Posterior cingulate gyrus (tissue), 11 donors: ENCODE measurements at regions not wholly inside any gene's neighbourhood (a gene's known extent, or its start where the extent isn't known, plus 50 kb on each side); places are given as distances from the start of the nearest gene placed in this dataset.
A peak's percentile ranks its signal among the peaks of the same experiment; 100 is the strongest.

Experiments
- DNase-seq, 10 donors: peaks; one replicate each; pipeline versions ENCODE4 v3.0.0 to v3.0.0-alpha.2; 2020 to 2021; ENCODE audit warnings: mixed read lengths in 3 of 10
- intact Hi-C: fragments of 100-400 bp; cut with DNase I; formaldehyde crosslinking; loops from one replicate; pipeline ENCODE4 v1.15.1; 2023

DNA sequence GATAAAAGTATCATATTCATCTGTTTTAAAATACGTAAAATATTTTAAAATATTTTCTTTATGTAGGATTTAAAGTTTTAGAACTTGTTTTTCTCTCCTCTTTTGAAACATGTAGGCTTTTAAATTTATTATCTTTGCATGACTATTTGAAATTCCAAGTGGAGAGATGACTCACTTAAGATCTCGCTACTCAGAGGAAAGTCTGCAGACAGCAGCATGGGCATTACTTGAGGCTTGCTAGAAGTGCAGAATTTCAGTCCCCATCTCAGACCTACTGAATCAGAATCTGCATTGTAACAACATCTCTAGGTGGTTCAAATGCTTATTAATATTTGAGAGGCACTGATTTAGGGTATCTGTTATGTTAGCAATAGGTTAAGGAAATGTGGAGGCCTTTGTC, 225.7 kb upstream of the ARX start:
- no peak for DNase-seq
- intact Hi-C loops: no loop called here

DNA sequence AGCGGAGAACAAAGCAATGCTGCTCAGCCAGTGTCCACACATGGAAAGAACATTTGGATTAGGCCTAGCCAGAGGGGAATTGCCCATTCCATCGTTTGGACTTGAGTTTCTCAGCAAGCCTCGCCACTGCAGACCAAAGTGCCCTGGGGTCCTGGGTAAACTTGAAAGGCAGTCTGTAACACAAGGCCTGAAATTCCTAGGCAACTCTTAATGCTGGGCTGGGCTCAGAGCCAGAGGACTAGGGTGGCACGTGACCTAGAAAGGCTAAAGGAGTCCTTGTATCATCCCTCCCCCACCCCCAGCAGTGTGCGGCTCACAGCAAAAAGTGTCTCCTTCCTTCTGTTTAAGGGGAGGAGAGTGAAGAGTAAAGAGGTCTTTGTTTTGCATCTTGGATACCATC, 210.4 kb upstream of the ARX start:
- intact Hi-C loops: no loop called here

DNA sequence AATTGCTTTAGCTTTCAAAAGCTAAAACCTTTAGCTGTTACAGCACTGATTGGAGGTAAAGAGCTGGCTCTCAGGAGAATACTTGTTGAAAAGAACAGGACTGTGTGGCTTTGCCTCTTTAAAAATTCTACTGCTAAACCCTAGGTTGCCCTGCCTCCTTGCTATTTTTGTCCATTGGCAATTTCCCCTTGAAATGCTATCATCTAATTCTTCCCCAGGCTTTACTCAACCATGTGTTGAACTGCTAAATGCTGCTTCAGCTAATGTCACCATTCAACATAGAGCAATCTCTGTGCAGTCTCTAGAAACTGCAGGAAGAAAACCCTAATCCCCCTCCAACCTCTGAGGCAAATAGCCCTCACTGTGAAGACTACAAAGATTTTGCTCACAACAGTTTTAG, 203.7 kb upstream of the ARX start:
- DNase-seq: no peak
- intact Hi-C loops: no loop called here

More for the DNA sequence above, 210.4 kb upstream of the ARX start:
- no peak for DNase-seq

DNA sequence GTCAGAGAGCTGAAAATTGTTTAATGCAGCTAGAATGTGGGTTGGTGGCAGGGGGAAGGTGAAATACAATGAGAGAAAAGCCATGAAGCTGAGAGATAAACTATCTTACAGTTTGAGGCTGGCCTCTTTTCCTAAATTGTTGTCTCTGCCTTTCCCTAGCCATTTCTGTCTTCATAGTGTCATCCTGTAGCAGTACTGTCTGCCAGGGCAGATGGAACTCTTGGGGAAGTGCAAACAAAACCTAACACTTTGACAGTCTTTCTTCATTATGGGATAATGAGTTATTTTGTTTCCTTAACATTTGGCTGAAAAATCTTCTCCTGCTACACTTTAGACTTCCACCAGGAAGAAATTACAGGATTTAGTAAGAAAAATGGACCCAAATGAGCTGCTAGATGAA, 197.8 kb upstream of the ARX start:
- DNase-seq: no peak
- intact Hi-C loops: no loop called here

DNA sequence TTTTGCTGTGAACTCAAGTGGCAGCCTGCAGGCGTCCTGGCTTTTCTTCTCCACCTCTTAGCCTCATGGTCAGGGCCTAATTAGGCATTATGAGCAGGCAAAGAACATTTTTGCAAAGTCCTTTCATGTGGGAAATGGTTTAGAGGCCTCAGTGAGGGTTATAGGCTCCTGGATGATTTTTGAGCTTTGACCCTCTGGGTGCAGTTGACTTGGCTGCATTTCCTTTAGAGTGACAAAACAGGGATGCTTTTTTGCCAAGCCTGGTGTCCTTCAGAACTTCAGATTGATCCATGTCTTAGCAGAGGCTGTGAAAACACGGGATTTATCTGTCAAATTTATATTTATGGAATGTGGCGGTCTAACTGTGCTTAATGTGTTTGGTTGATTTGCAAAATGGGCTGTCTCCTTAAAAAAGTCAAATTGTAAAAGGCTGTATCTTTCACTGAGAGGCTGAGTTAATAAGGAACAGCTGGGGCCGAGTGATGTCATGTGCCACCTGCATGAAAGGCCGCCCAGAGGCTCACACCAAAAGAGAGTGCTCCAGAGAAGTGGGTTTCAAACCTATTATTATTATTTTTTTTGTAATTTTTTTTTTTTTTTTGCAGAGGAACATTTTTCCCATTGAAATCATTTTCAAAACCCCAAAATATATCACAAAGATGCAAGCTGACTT, 192.2 kb upstream of the ARX start:
- DNase-seq: no peak
- intact Hi-C loops: no loop called here

DNA sequence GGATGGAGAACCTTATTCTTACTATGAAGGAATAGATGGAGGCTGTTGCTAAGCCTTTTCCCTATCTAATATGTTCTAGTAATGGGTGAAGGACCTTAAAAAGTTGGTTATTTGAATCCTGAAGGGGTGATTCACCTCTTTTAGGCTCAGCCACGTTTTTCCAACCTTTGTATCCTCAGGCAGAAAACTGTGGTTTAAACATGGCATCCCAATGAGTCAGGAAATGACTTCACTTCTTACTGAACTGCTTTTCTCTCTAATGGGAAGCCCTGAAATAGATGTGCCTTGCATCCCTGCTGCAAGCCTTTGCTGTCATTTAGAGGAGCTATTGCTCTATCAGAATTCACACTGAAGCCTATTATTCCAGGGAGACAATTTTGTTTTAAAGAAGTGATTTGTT, 191.0 kb upstream of the ARX start:
- no peak for DNase-seq
- intact Hi-C loops: no loop called here

DNA sequence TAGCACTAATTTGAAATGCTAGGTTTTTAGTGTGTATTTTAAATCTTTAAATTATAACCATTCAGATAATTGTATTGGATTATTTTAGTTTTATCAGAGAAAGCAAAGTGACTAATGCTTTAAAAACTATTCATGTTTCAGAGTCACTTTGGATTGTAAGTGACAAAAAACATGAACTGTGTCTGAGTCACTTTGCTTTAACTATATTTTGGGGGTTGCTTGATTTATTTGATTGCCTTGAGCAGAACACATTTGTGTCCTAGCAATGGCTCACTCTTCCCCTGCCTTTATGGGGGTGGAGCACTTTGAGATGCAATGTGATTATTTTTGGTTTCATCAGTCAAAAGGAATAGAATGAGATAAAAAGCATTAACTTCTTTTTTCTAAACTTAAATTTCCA, 188.4 kb upstream of the ARX start:
- intact Hi-C loops: no loop called here
- DNase-seq: no peak

DNA sequence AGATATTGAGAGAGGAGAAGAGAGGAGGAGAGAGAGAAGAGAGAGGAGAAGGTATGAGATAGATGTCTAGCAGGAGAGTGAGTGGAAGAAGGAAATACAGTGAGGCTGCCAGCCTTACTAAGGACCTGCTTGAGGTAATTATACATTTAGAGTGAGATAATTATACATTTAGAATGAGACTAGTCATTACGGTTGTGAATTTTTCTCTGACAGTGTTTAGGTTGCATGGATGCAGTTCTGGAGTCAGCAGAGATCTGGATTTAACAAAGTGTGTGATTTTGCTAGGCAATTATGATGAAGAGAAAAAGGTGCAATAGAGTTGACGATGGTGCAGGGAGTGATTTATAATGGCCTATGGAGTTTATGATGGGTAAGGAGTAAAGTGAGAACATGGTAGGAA, 187.1 kb upstream of the ARX start:
- intact Hi-C loops: no loop called here
- no peak for DNase-seq

DNA sequence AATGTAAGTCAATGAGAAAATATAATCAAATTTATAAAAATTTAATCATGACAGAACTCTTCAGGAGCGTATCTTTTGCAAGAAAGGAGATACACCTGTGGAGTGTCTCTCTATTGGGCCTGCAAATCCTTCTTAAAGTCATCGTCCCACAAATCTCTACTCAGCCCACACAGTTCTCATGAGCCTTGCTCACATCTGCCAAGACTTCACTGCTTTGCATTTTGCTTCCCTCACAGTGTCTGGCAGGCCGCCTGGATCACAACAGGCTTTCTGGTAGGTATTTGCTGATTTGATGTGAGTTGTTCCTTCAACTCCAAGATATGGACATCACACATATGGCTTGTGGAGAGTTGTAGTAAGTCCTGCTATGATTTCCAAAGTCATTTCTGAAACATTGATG, 183.1 kb upstream of the ARX start:
- intact Hi-C loops: no loop called here
- DNase-seq: peak in 9 of 10 donors; percentile 10 to 89 (median 44)

DNA sequence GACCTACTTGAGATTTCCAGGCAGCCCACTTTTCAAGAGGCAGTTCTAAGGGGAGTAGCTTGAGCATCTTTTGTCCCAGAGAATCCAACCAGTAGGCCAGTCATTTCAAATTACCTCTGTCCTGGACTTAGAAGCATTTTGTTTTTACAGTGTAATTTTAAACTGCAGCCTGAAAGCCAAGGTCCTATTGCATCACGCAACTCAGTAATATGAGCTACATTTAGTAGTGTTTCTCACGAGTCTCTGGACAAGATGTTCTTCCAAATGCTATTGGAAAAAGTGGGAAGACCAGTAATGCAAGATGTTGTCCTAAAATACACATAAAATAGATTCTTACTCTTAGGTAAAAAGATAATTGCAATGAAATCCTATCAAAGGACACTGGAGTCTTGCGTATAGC, 182.5 kb upstream of the ARX start:
- DNase-seq: no peak
- intact Hi-C loops: no loop called here

DNA sequence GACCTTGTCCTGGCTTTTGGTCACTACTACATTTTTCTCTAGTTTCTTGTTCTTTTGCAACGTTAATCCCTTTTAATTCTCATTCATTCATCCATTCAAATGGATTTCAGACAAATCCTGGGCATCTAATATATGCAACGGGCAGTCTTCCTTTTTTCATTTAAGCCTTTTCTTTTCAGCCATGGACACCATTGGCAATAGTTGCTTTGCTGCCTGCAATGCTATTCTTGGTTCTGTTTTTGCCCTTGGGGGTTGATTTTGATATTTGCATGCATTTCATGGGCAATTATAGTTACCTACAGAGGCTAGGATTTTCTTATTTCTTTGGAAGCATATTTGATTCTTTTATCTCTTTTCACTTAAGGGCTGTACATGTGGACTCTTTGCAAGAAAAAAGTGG, 180.5 kb upstream of the ARX start:
- no peak for DNase-seq
- intact Hi-C loops: no loop called here

DNA sequence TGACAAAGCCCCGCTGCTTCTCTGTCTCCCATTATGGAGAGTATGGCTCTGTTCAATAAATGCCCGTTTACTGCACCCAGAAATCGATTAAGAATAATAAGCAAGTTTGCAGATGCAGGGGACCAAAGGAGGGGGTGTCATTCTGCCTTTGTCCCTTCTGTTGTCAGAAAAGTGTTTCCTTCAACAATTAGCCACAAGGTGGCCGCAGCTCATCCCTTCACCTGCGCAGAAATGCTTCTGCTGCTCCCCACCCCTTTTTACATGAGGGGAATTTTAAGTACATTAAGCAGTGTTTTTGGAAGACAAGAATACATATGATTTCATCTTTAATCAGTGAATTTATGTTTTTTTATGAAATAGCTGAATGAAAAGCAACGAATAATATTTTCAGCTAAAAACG, 175.6 kb upstream of the ARX start:
- intact Hi-C loops: no loop called here
- DNase-seq: no peak

DNA sequence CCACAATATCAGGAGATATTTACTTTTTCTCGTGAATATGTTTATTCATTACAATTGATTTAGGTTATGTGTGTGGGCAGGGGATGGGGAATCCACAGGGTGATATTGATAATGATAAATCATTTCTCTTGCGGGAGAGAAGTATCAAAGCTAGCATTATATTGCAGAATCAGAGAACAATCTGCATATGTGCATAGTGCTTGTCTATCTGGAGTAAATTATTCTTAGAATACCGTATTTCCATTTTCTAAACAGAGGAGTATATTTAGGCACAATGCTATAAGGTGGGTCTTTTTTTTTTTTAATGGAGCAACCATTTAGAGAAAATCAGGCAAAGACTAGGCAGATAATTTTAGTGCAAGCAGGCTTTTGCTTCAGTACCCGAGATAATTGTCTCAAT, 166.0 kb upstream of the ARX start:
- intact Hi-C loops: no loop called here

DNA sequence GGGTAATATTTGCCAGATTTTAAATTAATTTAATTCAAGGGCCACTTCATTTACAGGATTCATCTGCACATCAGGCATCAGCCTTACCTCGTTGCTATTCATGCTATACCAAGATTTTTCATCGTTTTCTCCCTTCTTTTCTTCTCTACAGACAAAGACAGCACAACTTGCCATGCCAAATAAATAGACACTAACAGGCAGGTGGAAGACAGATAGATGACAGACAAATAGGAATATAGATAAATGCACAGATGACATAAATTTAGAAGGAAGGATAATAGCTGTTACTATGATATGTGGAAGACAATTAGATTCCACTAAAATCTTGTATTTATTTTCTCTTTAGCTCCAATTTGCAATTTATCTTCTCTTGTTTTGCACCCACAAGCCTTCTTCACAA, 164.5 kb upstream of the ARX start:
- intact Hi-C loops: no loop called here
- no peak for DNase-seq

More for the DNA sequence above, 166.0 kb upstream of the ARX start:
- no peak for DNase-seq

DNA sequence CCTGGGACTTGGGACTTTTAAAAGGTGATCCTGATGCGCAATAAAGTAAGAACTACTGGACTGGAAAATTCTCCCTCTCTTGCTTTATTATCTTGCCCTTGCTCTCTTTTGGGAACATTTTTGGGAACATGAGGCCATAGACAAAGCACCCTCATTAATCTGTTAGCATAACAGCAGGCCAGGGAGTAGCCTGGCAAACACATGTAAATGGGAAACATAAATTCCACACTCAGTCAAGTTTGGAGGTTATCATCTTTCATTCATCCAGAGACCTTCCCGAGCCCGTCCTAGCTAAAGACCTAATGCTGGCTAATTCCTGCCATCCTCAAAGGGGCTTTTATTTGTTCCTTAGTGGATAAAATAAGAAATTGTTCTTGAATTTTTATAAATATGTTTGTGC, 162.8 kb upstream of the ARX start:
- DNase-seq: no peak
- intact Hi-C loops: no loop called here

DNA sequence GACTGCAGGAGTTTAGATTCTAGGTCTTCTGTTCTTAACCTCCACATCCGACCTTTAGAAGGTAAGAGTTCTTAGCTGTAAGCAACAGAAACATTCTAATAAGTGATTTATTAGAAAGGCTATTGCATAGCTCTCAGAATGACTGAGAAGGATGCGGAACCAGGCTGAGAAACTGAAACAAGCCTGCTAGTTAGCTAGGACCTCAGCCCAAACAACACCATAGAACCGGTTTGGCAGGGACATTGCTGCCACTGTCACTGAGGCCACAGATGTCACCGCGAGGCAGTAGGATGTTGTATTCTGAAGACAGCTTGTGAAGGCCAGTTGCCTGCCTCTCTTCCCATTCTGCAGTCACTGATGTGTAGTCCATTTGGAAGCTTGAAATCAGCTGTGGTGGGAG, 160.0 kb upstream of the ARX start:
- no peak for DNase-seq
- intact Hi-C loops: no loop called here

DNA sequence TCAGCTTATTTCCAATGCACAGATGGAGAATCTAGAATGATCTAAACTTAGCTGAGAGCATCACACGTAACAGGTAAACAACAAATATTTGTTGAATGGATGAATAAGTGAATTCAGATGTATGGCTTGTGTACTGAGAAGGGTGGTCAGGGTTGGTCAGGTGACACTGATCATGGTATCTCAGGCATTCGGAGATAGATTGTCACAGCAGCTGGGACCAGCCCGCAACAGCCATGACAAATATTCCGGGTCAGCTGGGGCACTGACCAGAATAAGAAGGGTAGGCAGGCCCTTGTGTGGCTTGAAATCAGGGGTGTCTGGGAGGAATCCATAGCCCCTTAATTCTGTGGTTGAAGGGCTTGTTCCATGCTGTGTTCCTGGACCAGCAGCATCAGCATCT, 159.4 kb upstream of the ARX start:
- no peak for DNase-seq
- intact Hi-C loops: no loop called here

DNA sequence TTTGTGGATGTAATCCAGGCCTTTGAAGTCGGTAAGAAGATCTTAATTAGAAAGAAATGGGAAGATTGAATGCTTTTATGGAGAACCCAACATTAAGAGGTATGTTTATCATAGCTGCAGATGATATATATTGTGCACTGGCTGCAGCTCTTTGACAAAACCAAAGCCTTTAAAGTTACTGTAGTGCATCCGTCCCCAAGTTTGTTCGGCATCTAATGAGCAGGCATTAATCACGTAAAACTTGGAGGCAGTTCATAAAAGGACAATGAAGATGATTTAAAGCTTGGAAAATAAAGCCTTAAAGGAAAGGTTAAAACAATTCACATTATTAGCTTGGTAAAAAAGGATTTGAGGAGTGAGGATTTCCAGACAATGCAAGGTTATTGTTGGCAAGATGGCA, 150.8 kb upstream of the ARX start:
- intact Hi-C loops: no loop called here

DNA sequence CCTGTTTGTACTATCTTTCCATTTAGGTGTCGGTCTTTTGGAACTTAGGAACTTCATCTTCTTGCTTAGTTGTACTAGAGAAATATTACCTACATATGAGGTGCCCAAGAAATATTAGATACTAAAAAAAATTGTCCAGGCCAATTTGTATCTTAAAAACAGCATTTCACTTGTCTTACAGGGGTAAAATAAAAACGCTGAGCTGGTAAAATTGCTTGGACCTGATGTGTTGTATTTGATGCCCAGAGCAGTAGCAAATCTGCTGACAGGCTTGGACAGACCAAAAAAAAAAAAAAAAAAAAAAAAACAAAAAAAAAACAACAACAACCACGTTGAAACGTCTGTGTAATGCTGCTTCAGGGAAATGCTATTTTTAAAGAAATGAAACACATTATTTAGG, 150.4 kb upstream of the ARX start:
- intact Hi-C loops: no loop called here
- DNase-seq: no peak

More for the DNA sequence above, 150.8 kb upstream of the ARX start:
- DNase-seq: no peak

DNA sequence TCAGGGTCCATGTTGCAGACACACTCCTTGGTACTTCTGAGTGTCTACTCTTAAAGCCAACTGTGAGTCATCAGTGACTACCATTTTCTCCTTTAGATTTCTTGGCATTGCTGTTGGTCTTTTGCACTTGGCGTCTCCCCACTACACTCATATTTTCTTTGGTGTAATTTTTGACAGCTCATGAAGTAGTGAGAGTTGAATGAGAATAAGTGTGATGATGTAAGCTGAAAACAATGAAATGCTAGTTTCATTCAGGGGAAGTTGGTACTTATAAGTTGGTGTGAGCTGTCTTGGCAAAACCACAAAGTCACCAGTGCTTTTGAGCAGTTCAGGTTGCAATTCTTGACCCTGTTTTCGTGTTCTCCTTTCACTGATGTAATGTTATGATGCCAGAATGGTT, 142.9 kb upstream of the ARX start:
- intact Hi-C loops: no loop called here
- no peak for DNase-seq

DNA sequence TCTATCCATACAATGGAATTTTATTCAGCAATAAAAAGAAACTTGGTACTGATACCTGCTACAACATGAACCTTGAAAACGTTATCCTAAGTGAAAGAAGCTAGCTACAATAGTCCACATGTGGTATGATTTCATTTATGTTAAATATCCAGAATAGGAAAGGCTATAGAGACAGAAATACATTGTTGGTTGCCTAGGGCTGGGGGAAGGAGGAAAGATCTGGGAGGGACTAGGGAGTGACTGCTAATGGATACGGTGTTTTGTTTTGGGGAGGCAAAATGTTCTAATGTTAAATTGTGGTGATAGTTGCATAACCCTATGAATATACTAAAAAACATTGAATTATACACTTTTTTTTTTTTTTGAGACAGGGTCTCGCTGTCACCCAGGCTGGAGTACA, 141.1 kb upstream of the ARX start:
- intact Hi-C loops: no loop called here
- no peak for DNase-seq

DNA sequence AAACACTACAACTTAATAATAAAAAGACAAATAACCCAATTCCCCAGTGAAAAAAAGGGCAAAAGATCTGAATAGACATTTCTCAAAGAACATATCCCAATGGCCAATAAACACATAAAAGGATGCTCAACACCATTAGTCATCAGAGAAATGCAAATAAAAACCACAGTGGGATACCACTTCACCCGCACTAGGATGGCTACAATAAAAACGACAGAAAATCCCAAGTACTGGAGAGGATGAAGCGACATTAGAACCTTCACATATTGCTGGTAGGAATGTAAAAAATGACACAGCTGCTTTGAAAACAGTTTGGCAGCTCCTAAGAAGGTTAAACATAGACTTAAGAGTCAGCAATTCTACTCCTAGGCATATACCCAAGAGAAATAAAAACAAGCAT, 140.6 kb upstream of the ARX start:
- intact Hi-C loops: no loop called here
- DNase-seq: no peak

DNA sequence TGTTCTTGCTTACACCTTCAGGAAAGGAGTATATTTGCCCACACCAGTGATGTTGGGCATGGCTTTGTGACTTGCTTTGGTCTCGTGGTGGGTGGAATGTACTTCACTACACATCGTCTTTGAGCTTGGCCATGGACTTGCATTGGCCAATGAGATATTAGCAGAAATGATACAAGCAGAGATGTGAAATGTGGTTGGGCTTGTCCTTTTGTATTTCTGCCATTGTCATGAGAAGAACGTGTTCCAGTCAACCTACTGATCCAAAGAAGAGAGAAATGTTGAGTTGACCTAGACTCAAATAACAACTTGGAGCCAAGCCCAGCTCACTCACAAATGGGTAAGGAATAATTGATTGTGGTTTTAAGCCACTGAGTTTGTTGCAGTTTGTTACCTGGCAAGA, 138.4 kb upstream of the ARX start:
- no peak for DNase-seq
- intact Hi-C loops: no loop called here
